GM18508 (cell line): ENCODE measurements at regions not wholly inside any gene's neighbourhood (a gene's known extent, or its start where the extent isn't known, plus 50 kb on each side); places are given as distances from the start of the nearest gene placed in this dataset.

Source experiments
- ATAC-seq: cut with Tn5 transposase; IDR thresholded peaks from one replicate; pipeline ENCODE4 v1.9.1; 2021; ENCODE audit warnings: moderate number of reproducible peaks; ENCODE audit not compliant: insufficient read depth, unreplicated experiment

GRCh38 chr9:71218774-71219173 lies 97.4 kb upstream of the TRPM3 start:
- ATAC-seq = no peak

GRCh38 chr9:71213633-71214032 lies 92.2 kb upstream of the TRPM3 start:
- no peak for ATAC-seq

- no peak for ATAC-seq
Observed at GRCh38 chr9:71210326-71210725, 88.9 kb upstream of the TRPM3 start.

GRCh38 chr9:71209890-71210289 lies 88.5 kb upstream of the TRPM3 start:
- no peak for ATAC-seq

GRCh38 chr9:71202931-71203330 lies 81.5 kb upstream of the TRPM3 start:
- ATAC-seq = no peak

- ATAC-seq = no peak
Observed at GRCh38 chr9:71191708-71192107, 70.3 kb upstream of the TRPM3 start.

- no peak for ATAC-seq
Observed at GRCh38 chr9:71183251-71183650, 61.8 kb upstream of the TRPM3 start.

- ATAC-seq = no peak
Observed at GRCh38 chr9:71179183-71179582, 57.8 kb upstream of the TRPM3 start.

GRCh38 chr9:71177901-71178300 lies 56.5 kb upstream of the TRPM3 start:
- no peak for ATAC-seq

- no peak for ATAC-seq
Observed at GRCh38 chr9:71171517-71171916, 50.1 kb upstream of the TRPM3 start.
